Activated naive CD8-positive, alpha-beta T cell treated with anti-CD3 and anti-CD28 coated beads for 36 hours (primary cell): ENCODE measurements at regions not wholly inside any gene's neighbourhood (a gene's known extent, or its start where the extent isn't known, plus 50 kb on each side); places are given as distances from the start of the nearest gene placed in this dataset.
"Not testable (repeated sequence)": the region's sequence is repeated elsewhere in the genome, so short reads cannot be mapped to it uniquely, and the experiment has no call there.

Experiments used
- DNase-seq: peaks from one replicate; pipeline ENCODE4 v3.0.0; 2021
- H3K27ac Mint-ChIP-seq: one replicate; pipeline ENCODE4 v1.8.0; 2022; ENCODE audit warnings: mild to moderate bottlenecking, moderate library complexity, mixed read lengths
- H3K27me3 Mint-ChIP-seq: one replicate; pipeline ENCODE4 v1.8.0; 2022; ENCODE audit warnings: mild to moderate bottlenecking, mixed read lengths
- H3K36me3 Mint-ChIP-seq: one replicate; pipeline ENCODE4 v1.8.0; 2021; ENCODE audit warnings: mild to moderate bottlenecking, mixed read lengths
- H3K4me1 Mint-ChIP-seq: one replicate; pipeline ENCODE4 v1.8.0; 2021; ENCODE audit warnings: mixed read lengths
- H3K4me3 Mint-ChIP-seq: one replicate; pipeline ENCODE4 v1.8.0; 2022; ENCODE audit warnings: mild to moderate bottlenecking, moderate library complexity, mixed read lengths
- H3K9me3 Mint-ChIP-seq: one replicate; pipeline ENCODE4 v1.8.0; 2022; ENCODE audit warnings: mixed read lengths

DNA sequence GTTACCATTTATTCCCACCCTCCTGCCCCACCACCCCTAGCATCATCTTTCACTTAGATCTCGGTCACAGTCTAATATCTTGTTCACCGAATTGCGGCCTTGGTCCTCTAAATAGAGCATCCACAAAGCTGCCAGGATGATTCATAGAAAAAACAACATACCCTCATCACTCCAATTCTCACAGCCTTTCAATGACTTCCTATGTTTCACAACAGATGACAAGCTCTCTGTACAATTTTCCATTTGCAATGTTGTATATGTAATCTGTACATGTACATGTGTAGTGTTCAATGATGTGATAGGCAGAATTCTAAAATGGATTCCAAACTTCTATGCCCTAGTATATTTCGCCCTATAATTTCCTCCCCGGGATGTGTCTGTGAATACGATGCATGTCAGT is 675.6 kb upstream of the CELF4 start:
- DNase-seq, result no peak
- Mint-ChIP-seq H3K4me3 (no peak overlapping the region), H3K27ac (no peak overlapping the region), H3K27me3 (no peaks in the 10 kb centered on the region), H3K36me3 (no peaks in the 10 kb centered on the region), H3K9me3 (peaks cover 1% of the 10 kb centered on the region), H3K4me1 (no peaks in the 10 kb centered on the region)

DNA sequence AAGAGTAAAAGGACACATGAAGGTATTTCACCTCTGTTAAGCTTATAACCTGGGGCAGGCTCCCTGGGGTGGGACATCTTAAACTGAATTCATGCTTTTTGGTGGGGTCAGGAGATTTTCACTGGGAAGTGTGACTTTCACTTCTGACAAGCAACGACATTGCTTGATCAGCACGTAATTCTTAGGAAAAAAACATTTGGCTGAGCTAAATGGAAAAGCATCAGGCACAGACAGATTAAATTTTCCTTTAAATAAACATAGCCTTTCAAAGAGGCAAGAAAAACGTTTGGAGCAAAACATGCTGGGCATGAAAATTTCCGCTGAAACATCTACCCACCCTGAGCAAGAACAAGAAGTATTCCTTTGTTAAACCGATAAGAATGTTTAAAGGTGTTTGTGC is 674.0 kb upstream of the CELF4 start:
- Mint-ChIP-seq H3K4me1 (no peaks in the 10 kb centered on the region), H3K4me3 (no peak overlapping the region), H3K27me3 (no peaks in the 10 kb centered on the region), H3K36me3 (no peaks in the 10 kb centered on the region), H3K9me3 (peaks cover 1% of the 10 kb centered on the region), H3K27ac (no peak overlapping the region)
- no peak for DNase-seq

DNA sequence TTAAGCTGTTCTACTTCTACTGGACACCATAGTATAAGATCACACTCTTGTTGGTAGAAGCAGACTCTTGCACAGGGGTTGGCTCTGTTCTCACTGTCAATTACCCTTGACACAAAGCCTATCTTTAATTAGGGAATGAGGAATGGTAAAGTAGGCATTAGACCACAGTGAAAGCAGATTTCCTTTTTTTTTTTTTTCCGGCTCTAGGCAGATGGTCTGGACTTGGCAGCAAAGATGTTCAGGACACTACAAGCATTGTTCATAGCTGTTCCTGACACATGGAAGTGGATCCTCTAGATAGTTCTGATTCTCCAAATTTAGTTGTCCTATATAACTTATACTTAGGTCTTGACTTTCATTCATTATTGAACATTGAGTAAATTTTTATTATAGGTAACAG is 672.2 kb upstream of the CELF4 start:
- H3K36me3 Mint-ChIP-seq, result no peaks in the 10 kb centered on the region
- no peak overlapping the region for H3K27ac Mint-ChIP-seq
- no peak overlapping the region for H3K4me3 Mint-ChIP-seq
- no peak for DNase-seq
- peaks cover 4% of the 10 kb centered on the region for H3K9me3 Mint-ChIP-seq
- no peaks in the 10 kb centered on the region for H3K27me3 Mint-ChIP-seq
- H3K4me1 Mint-ChIP-seq, result no peaks in the 10 kb centered on the region

DNA sequence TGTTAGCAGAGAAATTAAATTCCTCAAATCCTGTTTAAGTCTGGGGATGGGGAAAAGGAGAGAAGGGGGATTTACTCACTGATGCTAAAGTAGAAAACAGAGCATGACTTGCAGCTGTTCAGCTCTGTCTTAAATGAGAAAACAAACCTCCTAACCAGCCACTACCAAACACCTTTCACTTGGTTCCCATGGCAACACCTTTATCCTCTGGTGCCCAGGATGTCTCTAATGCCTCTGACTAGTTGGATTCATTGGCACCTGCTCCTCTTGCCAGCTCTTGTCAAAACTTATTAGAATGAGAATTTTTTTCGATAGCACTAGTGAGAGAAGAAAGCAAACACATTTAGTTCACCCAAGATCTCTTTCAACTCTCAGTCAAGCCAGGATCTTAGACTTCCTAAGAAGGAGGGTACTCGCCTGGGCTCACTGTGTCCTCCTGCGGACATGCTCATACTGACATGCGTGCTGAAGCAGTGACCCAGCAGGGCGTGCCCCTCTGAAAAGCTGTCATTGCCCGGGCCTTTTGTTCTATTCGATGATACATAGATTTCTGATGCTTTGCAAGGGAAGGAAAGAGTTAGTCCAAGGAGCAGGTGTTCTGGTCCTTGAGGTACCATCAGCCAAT is 656.0 kb upstream of the CELF4 start:
- DNase-seq, result no peak
- H3K9me3 Mint-ChIP-seq, result peaks cover 1% of the 10 kb centered on the region
- no peak overlapping the region for H3K4me3 Mint-ChIP-seq
- no peak overlapping the region for H3K27ac Mint-ChIP-seq
- no peaks in the 10 kb centered on the region for H3K36me3 Mint-ChIP-seq
- H3K4me1 Mint-ChIP-seq, result no peaks in the 10 kb centered on the region
- H3K27me3 Mint-ChIP-seq, result no peaks in the 10 kb centered on the region

DNA sequence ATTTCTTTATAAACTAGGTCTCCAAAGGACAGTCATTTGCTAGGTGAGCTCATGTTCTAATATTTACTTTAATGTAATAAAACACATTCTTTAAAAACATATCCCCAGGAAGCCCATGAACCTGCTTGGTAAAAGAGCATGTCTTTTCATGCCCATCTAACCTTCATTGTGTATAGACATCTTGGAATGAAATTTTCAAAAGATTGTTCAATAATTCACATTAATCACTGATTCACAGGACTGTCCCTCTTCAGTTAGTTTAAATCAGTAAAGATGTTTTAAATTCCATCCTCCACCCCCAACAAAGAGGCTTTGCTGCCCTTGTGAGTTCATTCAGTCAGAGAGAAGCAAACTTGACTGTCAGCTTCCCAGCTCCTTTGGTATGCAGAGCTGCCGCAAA is 633.4 kb upstream of the CELF4 start:
- Mint-ChIP-seq H3K4me1 (no peaks in the 10 kb centered on the region), H3K27me3 (no peaks in the 10 kb centered on the region), H3K9me3 (no peaks in the 10 kb centered on the region), H3K36me3 (no peaks in the 10 kb centered on the region), H3K4me3 (no peak overlapping the region), H3K27ac (no peak overlapping the region)
- no peak for DNase-seq

DNA sequence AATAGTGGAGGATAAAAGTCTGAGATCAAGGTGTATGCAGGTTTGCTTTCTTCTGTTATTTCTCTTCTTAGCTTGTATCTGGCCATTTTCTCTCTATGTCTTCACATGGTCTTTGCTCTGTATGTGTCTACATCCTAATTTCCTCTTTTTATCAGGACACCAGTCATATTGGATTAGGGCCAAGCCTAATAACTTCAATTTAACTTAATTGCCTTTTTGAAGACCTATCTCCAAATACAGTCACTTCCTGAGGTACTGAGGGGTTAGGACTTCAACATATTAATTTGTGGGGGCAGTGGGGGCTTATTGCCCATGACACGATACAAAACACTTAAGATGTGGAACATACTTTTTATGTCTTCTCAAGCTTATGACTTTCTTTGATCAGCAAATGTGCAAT is 632.9 kb upstream of the CELF4 start:
- Mint-ChIP-seq H3K27me3 (no peaks in the 10 kb centered on the region), H3K36me3 (no peaks in the 10 kb centered on the region), H3K27ac (no peak overlapping the region), H3K4me1 (no peaks in the 10 kb centered on the region), H3K4me3 (no peak overlapping the region), H3K9me3 (no peaks in the 10 kb centered on the region)
- DNase-seq, result no peak

DNA sequence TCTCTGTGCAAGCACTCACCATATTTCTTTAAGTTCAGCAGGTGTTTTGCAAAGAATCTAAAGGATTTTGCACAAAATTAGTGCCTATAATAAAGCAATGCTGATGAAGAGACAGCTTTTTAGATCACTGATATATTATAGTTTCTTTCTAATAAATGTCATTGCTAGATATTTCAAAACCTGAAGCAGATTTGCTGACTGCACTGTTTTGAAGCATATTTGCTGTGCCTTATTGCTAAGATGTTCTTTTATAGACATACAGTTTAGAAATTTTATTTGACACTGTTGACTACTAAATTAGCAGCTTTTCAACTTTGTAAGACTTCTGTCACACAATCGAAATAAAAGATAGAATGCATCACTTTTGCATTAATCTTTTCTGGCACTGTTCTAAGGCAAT is 620.9 kb upstream of the CELF4 start:
- Mint-ChIP-seq H3K9me3 (peaks cover 3% of the 10 kb centered on the region), H3K36me3 (no peaks in the 10 kb centered on the region), H3K27ac (no peak overlapping the region), H3K4me1 (no peaks in the 10 kb centered on the region), H3K27me3 (no peaks in the 10 kb centered on the region), H3K4me3 (no peak overlapping the region)
- DNase-seq, result no peak

DNA sequence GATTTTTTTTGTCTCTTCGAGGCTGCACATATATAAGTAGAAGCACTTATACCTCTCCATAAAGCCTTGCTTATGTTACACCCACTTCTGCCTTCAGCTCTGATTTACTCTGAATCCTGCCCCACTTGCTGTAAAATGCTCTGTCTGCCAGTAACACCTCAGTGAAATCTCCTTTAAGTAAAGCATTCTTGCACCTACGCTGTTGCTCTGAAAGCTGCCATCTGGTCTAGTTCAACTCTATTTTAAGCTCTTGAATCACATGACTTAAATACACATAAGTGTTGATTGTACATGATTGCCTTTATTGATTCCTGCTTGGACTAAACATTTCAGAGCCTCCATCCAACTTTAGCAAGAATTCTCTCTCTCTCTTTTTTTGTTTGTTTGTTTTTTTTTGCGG is 609.0 kb upstream of the CELF4 start:
- Mint-ChIP-seq H3K27me3 (no peaks in the 10 kb centered on the region), H3K27ac (no peak overlapping the region), H3K4me3 (no peak overlapping the region), H3K4me1 (no peaks in the 10 kb centered on the region), H3K9me3 (no peaks in the 10 kb centered on the region), H3K36me3 (no peaks in the 10 kb centered on the region)
- no peak for DNase-seq

DNA sequence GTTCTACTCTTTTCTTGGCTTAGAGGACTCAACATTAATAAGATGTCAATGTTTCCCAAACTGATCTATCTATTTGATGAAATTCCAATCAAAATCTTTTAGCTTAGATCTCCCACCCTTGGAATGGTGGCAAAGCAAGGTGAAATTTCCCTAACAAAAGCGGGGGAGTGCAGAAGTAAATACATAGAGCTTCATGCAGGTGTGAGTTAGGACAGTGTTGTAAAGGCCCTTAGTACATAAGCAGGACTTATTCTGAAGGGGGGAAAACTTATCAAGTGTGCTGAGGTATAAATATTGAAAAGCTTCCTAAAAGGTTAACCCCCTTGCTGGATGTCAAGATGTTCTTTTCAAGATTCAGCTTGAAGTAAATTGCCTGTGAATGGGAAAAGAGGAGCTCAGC is 608.6 kb upstream of the CELF4 start:
- H3K4me3 Mint-ChIP-seq, result no peak overlapping the region
- H3K9me3 Mint-ChIP-seq, result no peaks in the 10 kb centered on the region
- no peaks in the 10 kb centered on the region for H3K36me3 Mint-ChIP-seq
- no peak overlapping the region for H3K27ac Mint-ChIP-seq
- H3K4me1 Mint-ChIP-seq, result no peaks in the 10 kb centered on the region
- H3K27me3 Mint-ChIP-seq, result no peaks in the 10 kb centered on the region
- no peak for DNase-seq

DNA sequence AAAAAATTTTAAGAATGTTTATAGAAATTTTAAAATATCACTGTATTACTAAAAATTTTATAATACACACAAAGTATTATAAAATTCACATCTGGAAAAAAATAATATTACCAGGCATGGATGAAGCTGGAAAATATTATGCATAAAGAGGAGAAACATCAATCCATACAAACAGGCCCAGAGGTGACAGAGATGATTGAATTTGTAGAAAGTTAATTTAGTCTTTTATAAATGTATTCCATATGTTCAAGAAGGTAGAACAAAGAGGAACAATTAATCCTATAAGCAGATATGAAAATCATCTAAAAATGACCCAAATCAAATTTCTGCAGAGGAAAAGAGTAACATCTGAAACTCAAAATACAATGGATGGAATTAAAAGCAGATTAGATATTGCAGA is 605.2 kb upstream of the CELF4 start:
- H3K4me1 Mint-ChIP-seq, result no peaks in the 10 kb centered on the region
- no peaks in the 10 kb centered on the region for H3K27me3 Mint-ChIP-seq
- no peak for DNase-seq
- H3K4me3 Mint-ChIP-seq, result no peak overlapping the region
- no peak overlapping the region for H3K27ac Mint-ChIP-seq
- H3K36me3 Mint-ChIP-seq, result no peaks in the 10 kb centered on the region
- no peaks in the 10 kb centered on the region for H3K9me3 Mint-ChIP-seq

DNA sequence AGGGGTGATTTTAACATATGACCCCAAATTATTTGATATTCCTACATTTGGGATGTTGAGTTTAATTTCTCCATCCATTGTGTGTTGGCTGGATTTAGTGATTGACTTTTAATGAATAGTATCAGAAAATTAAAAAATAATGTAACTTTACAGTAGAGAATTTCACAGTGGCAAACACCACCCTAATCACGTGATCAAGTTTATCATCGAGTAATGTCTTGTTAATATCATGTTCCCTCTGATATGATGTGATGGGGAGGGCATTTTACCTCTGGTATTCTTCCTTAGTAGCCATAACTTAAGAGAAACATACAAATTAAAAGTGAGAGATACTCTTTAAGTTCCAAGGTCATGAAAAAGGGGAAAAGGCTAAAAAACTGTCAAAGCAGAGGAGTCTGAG is 602.0 kb upstream of the CELF4 start:
- H3K4me1 Mint-ChIP-seq, result no peaks in the 10 kb centered on the region
- no peaks in the 10 kb centered on the region for H3K9me3 Mint-ChIP-seq
- DNase-seq, result no peak
- no peaks in the 10 kb centered on the region for H3K36me3 Mint-ChIP-seq
- no peak overlapping the region for H3K4me3 Mint-ChIP-seq
- no peaks in the 10 kb centered on the region for H3K27me3 Mint-ChIP-seq
- no peak overlapping the region for H3K27ac Mint-ChIP-seq

DNA sequence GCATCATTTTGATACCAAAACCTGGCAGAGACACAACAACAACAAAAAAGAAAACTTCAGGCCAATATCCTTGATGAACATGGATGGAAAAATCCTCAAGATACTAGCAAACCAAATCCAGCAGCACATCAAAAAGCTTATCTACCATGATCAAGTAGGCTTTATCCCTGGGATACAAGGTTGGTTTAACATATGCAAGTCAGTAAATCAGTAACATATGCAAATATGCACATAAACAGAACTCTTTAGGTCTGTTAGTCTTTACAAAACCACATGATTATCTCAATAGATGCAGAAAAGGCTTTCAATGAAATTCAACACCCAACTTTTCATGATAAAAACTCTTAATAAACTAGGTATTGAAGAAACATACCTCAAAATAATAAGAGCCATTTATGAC is 587.5 kb upstream of the CELF4 start:
- H3K9me3 Mint-ChIP-seq, H3K27me3 Mint-ChIP-seq, H3K4me1 Mint-ChIP-seq, H3K27ac Mint-ChIP-seq, H3K4me3 Mint-ChIP-seq, H3K36me3 Mint-ChIP-seq, DNase-seq: not testable (repeated sequence)

DNA sequence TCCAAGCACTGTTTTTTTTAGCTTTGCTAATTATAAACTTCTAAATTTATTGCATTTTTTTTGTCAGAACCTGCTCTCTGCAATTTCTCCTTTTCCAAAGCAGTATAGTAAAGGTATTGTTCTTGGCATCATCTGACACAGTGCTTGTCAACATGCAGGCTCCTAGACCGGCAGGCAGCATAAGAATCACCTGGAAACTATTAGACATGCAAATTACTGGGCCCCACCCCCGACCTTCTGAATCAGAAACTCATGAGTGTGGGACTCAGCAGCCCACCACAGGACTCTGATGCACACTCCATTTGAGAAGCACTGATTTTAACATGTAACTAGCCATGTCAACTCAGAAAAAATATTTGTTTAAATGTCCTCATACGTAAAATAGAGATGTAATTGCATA is 551.1 kb upstream of the CELF4 start:
- H3K27me3 Mint-ChIP-seq, result no peaks in the 10 kb centered on the region
- H3K4me3 Mint-ChIP-seq, result no peak overlapping the region
- H3K27ac Mint-ChIP-seq, result no peak overlapping the region
- H3K36me3 Mint-ChIP-seq, result no peaks in the 10 kb centered on the region
- no peak for DNase-seq
- H3K4me1 Mint-ChIP-seq, result no peaks in the 10 kb centered on the region
- H3K9me3 Mint-ChIP-seq, result no peaks in the 10 kb centered on the region

DNA sequence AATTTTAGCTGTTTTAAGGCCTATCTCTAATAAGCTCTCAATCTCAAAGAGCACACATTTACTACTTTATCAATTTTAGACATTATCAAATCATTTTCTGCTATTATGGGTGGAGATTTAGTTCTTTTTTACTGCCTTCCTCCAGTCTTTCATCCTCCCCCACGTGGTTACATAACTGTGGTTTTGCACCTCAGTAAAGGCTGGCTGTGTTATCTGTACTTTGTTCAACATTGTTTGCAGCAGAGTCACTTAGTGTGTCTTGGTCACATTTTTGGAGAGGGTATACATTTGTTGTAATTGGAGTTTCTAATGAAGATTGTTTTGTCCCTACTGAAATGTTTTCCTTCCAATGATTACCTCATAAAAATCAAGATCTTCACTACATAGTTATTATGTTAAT is 549.6 kb upstream of the CELF4 start:
- H3K27me3 Mint-ChIP-seq, result no peaks in the 10 kb centered on the region
- H3K4me3 Mint-ChIP-seq, result no peak overlapping the region
- no peak for DNase-seq
- H3K4me1 Mint-ChIP-seq, result no peaks in the 10 kb centered on the region
- no peak overlapping the region for H3K27ac Mint-ChIP-seq
- no peaks in the 10 kb centered on the region for H3K36me3 Mint-ChIP-seq
- H3K9me3 Mint-ChIP-seq, result peaks cover 3% of the 10 kb centered on the region

DNA sequence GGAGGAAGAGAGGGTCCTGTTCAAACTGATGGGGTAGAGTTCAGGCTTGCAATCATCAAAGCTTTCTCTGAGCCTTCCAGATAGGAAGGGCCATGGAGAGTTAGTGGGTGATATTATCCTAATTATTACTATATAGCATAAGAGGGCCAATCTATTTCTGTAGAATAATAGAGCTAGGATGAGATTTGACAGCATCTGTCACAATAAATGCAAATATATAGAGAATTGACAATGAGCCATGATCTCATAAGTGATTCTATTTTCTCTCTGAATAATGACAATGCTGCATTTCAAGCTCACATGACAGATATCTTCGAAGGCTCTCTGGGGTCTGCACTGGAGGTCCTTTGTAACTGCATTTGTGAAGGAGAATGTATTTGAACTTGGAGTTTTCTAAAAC is 521.9 kb upstream of the CELF4 start:
- H3K9me3 Mint-ChIP-seq, result no peaks in the 10 kb centered on the region
- no peak for DNase-seq
- H3K4me1 Mint-ChIP-seq, result no peaks in the 10 kb centered on the region
- no peak overlapping the region for H3K27ac Mint-ChIP-seq
- H3K36me3 Mint-ChIP-seq, result no peaks in the 10 kb centered on the region
- H3K4me3 Mint-ChIP-seq, result no peak overlapping the region
- H3K27me3 Mint-ChIP-seq, result no peaks in the 10 kb centered on the region

DNA sequence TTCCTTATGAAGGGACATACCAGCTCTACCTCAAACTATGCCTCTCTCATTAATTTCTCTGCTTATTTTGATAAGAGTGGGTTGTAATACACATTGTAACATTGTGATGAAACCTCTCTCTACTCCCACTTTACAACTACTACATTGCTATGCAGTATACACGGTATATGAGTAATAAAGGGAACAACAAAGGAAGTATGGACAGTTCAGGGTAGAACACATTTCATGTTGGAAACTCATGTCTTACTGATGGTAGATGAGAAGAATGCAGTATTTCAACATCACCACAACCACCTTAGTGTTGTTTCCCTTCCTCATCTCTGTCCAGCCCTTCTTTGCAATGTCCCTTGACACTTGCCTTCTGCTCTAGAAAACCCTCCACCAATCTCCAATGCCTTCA is 515.9 kb upstream of the CELF4 start:
- no peak for DNase-seq
- no peak overlapping the region for H3K4me3 Mint-ChIP-seq

DNA sequence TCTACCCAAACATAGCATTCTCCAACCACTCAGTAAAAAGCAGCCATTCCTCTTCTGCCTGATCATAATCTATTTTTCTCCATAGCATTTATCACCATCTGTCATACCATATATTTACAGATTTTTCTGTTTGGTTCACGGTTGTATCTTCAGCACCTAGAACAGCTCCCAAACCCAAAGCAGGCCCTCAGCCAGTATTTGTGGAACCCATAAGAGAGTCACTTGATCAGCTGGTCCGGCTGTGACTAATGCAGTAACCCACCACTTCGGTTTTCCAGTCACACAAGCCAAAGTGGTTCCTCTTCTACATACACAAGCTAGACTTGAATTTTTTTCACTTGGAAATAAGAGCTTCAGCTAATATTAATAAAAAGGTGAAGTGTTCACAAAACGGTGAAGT is 511.6 kb upstream of the CELF4 start:
- Mint-ChIP-seq H3K27ac (no peak overlapping the region), H3K27me3 (no peaks in the 10 kb centered on the region), H3K4me3 (no peak overlapping the region)

More for the DNA sequence above, 515.9 kb upstream of the CELF4 start:
- no peaks in the 10 kb centered on the region for H3K27me3 Mint-ChIP-seq
- no peaks in the 10 kb centered on the region for H3K4me1 Mint-ChIP-seq
- no peaks in the 10 kb centered on the region for H3K9me3 Mint-ChIP-seq
- H3K27ac Mint-ChIP-seq, result no peak overlapping the region
- H3K36me3 Mint-ChIP-seq, result no peaks in the 10 kb centered on the region

More for the DNA sequence above, 511.6 kb upstream of the CELF4 start:
- no peaks in the 10 kb centered on the region for H3K4me1 Mint-ChIP-seq
- no peaks in the 10 kb centered on the region for H3K9me3 Mint-ChIP-seq
- no peaks in the 10 kb centered on the region for H3K36me3 Mint-ChIP-seq
- no peak for DNase-seq
